Urothelium cell line (cell line): ENCODE measurements at regions not wholly inside any gene's neighbourhood (a gene's known extent, or its start where the extent isn't known, plus 50 kb on each side); places are given as distances from the start of the nearest gene placed in this dataset.
"Not testable (repeated sequence)": the region's sequence is repeated elsewhere in the genome, so short reads cannot be mapped to it uniquely, and the experiment has no call there.

Source experiments
- DNase-seq: peaks from one replicate; pipeline ENCODE4 v3.0.0; 2011; ENCODE audit warnings: low spot score, mixed read lengths
- FAIRE-seq: peaks from 2 replicates; lab custom pipeline; 2011; peaks lifted over from hg19 to GRCh38; lab: Jason Lieb, UNC

DNA sequence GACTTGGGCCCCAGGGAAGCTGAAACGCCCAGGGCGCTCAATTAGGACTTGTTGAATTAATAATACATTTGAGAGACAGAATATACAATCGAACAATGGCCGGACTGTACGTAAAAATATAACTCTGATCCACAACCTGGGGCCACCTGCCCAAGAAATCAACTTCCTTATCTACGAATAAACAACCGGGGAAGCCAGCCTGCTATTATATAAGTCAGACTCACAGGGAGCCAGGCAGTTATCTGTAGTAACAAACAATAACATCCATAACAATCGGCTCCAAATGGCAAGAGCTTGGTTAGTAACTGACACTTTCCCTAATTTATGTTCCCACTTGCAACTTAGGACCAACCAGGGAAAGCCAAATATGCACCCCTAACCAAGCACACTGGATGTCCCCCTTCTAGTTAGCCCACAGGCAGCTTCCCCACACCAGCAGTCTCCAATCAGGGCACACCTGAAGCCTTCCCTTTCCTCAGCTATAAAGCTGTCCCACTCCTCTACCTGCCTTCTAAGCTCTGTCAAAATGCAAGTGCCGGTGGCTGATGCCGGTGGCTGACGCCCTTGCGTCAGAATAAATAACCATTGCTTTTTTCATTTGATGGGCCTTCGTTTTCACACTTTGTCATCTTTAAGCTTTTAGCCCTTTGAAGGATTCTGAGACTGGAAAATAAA is 135.2 kb downstream of the FAM72B start:
- not testable (repeated sequence) for DNase-seq, FAIRE-seq

GRCh38 chr1:121050097-121050496 is 134.0 kb downstream of the FAM72B start:
- DNase-seq, FAIRE-seq: not testable (repeated sequence)

- not testable (repeated sequence) for FAIRE-seq
These were observed 132.9 kb downstream of the FAM72B start for GRCh38 chr1:121051161-121051790.

DNA sequence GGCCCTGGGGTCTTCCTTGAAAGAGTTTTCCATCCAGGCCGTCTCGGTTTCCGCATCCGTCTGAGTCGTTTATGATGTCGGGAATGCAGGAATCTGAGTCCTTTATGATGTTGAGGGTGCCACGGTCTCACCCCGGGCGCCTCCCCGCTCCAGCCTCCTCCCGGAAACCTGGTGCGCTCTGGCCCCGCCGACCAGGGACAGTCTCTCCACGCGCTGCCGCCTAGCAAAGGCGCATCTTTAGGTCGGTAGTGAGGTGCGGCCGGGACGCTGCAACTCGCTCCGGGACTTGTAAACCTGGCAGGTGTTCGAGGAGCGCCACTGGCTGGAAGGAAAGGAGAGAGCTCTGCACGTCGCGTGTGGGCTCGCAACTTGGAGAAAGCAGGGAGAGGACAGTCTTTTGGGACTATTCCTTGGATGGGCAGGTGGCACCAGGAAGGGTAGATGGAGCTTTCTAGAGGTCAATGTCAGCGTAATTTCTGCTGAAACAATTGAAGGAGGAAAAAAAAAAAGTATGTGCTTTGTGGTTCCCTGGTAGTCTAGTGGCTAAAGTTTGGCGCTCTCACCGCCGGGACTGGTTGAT is 132.0 kb downstream of the FAM72B start:
- FAIRE-seq, DNase-seq: not testable (repeated sequence)

More at GRCh38 chr1:121051161-121051790, 132.9 kb downstream of the FAM72B start:
- not testable (repeated sequence) for DNase-seq

DNA sequence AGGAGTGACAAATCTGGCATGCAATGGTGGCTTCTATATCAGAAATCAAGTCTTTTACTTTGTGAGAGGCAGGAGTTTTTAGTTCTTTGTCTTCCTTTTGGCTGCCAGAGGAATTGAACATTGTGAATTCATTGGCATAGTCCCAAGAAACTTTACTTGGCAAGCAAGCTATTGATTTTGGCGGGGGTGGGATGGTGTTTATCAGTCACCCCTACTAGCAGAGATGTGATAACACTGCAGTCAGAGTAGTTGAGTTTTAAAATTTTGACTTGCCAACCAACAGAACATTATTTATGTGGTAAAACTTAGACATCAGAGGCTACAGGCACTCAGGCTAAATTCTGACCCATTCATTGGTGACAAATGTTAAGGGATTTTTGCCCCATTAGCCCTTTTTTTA is 129.2 kb downstream of the FAM72B start:
- DNase-seq, FAIRE-seq: not testable (repeated sequence)

GRCh38 chr1:121066925-121067324 is 117.2 kb downstream of the FAM72B start:
- not testable (repeated sequence) for FAIRE-seq

DNA sequence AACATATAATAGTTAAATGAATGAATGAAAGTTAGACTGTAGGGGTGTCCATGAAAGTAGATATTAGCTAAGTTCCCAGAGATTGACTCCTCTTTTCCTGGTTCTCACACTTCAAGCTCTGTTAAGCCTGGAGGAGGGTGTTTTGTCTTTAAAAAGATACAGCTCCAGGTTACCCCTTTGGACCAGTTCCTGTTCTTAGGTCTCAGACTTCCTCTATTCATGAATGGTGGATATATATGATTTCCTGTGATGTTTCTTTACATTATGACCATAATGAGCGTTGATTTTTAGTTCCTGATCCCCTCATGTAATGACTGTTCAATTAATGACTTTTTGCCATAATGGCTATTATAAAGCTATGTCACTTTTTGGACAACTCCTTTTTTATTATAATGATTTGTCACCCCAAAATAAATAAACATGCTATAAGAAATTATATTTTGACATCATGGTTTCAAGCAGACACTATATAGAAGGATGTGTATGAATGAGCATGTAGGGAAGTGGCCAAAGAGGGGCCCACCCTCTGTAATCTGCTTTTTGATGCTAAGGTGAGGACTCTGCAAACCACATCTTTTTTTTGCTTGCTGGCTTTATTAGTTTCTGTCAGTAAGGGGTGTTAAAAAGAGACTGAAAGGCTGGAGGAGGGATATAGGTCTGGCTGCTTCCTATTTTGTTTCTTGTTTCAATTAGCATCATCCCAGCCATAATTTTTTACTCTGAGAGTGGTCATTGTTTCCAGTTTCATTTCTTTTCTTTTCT is 115.2 kb downstream of the FAM72B start:
- DNase-seq, FAIRE-seq: not testable (repeated sequence)

More at GRCh38 chr1:121066925-121067324, 117.2 kb downstream of the FAM72B start:
- DNase-seq, result not testable (repeated sequence)

DNA sequence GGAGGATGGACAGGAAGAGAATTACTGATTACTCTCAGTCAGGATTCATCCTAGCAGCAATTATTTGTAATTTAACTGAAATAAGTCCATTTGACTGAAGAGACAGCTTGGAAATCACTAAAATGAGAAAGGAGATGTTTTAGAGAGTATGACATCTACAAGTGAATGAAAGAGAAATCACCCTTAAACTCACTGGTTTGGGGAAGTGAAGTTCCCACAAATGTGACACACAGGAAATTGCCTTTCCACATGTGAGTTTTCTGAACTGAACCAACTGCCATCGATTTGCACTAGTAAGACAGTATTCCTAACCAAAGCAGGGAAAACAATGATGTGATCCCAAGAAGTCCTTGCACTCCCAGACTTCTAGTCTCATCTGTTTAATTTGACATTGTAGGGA is 110.3 kb downstream of the FAM72B start:
- not testable (repeated sequence) for FAIRE-seq, DNase-seq

- not testable (repeated sequence) for DNase-seq, FAIRE-seq
These were observed 108.8 kb downstream of the FAM72B start for GRCh38 chr1:121075254-121075805.

- FAIRE-seq, DNase-seq: not testable (repeated sequence)
These were observed 107.5 kb downstream of the FAM72B start for GRCh38 chr1:121076674-121077073.

GRCh38 chr1:121079655-121080054 is 104.5 kb downstream of the FAM72B start:
- FAIRE-seq, DNase-seq: not testable (repeated sequence)

GRCh38 chr1:121080197-121080903 is 103.8 kb downstream of the FAM72B start:
- DNase-seq, FAIRE-seq: not testable (repeated sequence)

- not testable (repeated sequence) for FAIRE-seq, DNase-seq
These were observed 103.3 kb downstream of the FAM72B start for GRCh38 chr1:121080904-121081264.

DNA sequence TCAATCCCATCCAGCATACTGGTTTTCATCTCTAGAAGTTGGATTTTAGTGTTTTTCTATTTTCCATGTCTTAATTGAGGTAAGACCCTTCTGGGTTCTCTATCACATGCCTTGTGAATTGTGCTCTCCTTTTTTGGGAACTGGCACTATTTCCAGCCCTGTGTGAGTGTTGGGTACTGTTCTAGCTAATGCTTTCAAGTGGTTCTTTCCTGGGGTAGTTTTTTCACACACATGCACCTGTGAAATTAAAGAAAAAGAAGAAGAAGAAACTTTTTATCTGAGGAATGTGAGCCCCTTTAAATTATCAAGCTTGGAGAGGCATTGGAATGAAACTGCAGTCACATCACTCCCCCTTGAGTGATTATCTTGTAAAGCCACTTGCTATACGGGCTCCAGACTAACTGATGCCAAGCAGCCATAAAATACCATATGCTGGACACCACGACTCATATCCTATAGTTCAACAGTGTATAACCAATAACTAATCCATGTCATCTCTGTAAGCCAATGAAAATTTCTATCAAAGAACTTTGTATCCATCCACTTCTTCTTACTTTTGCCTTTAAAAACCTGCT is 102.4 kb downstream of the FAM72B start:
- DNase-seq, FAIRE-seq: not testable (repeated sequence)

DNA sequence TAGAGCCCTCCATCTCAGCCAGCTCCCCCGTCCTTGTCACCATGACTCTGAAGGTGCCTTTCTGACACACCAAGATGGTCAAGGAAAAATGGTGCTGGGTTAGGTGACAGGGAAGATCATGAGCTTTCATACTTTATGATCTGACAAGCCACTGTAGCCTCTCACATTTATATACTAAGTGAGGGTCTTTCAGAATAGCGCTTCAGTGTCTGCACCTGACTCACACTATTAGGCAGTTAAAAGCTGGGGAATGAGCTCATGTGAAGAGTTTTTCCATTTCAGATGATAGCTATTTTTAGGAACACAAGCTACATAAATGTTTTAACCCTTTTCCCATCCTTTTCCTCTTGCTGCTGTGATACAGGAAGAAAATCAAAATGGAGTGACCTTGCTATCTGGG is 101.1 kb downstream of the FAM72B start:
- not testable (repeated sequence) for DNase-seq, FAIRE-seq

GRCh38 chr1:121086249-121086648 is 97.9 kb downstream of the FAM72B start:
- DNase-seq, FAIRE-seq: not testable (repeated sequence)

DNA sequence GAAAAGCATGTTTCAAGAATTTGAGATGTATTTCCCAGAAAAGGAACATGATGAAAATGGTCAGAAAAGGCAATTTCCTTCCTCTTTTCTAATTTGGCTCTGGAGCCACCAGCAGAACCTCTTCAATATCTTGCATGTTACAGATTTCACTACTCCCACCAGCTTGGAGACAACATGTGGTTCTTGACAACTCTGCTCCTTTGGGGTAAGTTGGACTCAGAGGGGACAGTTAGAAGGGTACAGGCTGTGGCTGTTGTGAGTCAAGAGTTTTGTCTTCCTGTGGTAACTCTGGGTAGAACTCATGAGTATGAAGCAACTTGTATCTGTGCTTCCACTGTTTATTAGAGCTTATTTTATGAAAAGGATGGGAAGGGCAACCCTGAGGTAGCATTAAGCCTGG is 96.9 kb downstream of the FAM72B start:
- FAIRE-seq, DNase-seq: not testable (repeated sequence)

GRCh38 chr1:121088568-121088967 is 95.6 kb downstream of the FAM72B start:
- FAIRE-seq, result not testable (repeated sequence)

DNA sequence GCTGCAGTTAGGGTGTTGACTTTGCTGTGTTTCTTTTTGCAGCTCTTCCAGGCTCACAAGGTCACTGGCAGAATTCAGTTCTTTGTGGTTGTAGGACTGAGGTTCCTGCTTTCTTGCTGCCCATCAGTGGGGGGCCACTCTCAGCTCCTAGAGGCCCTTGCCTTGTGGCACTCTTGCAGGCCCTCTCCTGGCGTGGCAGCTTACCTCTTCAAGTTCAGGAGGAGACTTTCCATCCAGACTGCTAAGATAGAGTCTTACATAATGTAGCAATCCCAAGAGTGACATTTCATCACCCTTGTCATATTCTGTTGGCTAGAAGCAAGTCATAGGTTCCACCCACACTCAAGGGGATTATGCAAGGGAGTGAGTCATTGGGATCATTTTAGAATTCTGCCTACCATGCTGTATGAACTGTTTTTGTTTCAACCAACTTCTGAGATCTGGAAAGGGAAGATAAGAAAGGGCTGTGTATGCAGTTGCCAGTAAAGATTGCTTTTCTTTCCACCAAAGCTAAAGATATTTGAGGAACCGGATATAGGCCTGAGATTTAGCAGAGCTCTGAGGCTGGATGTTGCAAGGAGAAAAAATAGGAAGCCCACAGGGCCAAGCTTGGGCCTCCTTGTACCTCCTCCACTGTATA is 91.7 kb downstream of the FAM72B start:
- not testable (repeated sequence) for FAIRE-seq, DNase-seq

More at GRCh38 chr1:121088568-121088967, 95.6 kb downstream of the FAM72B start:
- DNase-seq, result not testable (repeated sequence)
